GM12878 (cell line): ENCODE measurements at regions not wholly inside any gene's neighbourhood (a gene's known extent, or its start where the extent isn't known, plus 50 kb on each side); places are given as distances from the start of the nearest gene placed in this dataset.

Source experiments
- ATAC-seq: fragments of 200-7000 bp; cut with Tn5 transposase; 3 replicates; pipeline ENCODE4 v1.9.1; 2020; ENCODE audit warnings: mild to moderate bottlenecking, moderate library complexity
- BruUV-seq: library from RNA; stranded (reverse); fragments of 400-500 nt; replicated peaks from 2 replicates; lab custom pipeline; 2021; lab: Mats Ljungman, UMichigan
- CTCF ChIA-PET: fragments of 300-600 bp; sonication (Branson Sonifier 250); formaldehyde crosslinking; extraction: SDS; loops from one replicate; lab custom pipeline; 2021; ENCODE audit warnings: inconsistent platforms; lab: Yijun Ruan, JAX
- POLR2A ChIA-PET: fragments of 350-600 bp; formaldehyde crosslinking; extraction: SDS; loops from one replicate; lab custom pipeline; 2021; ENCODE audit warnings: inconsistent platforms; lab: Charles Lee
- RAD21 ChIA-PET: fragments of 300-600 bp; sonication (Branson Sonifier 250); formaldehyde crosslinking; loops from one replicate; lab custom pipeline; 2023; ENCODE audit warnings: antibody characterized with exemption; ENCODE audit not compliant: unreplicated experiment; lab: Charles Lee
- SMC1A ChIA-PET: fragments of 300-600 bp; sonication (Branson Sonifier 250); formaldehyde crosslinking; loops from one replicate; lab custom pipeline; 2023; ENCODE audit not compliant: unreplicated experiment, uncharacterized antibody; lab: Charles Lee
- DNase-seq: peaks from one replicate; pipeline ENCODE4 v3.0.0-alpha.2; 2011; ENCODE audit warnings: low read depth, low spot score
- FAIRE-seq: peaks from 3 replicates; lab custom pipeline; 2011; peaks lifted over from hg19 to GRCh38; lab: Jason Lieb, UNC
- H2AFZ ChIP-seq: 2 replicates; pipeline ENCODE4 v1.6.0; 2011; ENCODE audit warnings: low read depth, low read length, control low read depth; ENCODE audit not compliant: control insufficient read depth
- H3K27ac ChIP-seq: 2 replicates; pipeline ENCODE4 v1.5.1; 2011; ENCODE audit warnings: control low read depth; ENCODE audit not compliant: control insufficient read depth, insufficient read depth
- H3K27me3 ChIP-seq, 2 experiments: replicated peaks in 1 of 2; 2 replicates each; pipeline versions ENCODE4 v1.6.0 to v1.6.1; 2011; ENCODE audit warnings: low read length in 1 of 2; ENCODE audit not compliant: control insufficient read depth in 2 of 2, insufficient read depth in 2 of 2
- H3K36me3 ChIP-seq, 2 experiments: 2 replicates each; pipeline ENCODE4 v1.5.1; 2011; ENCODE audit warnings: low read length in 1 of 2; ENCODE audit not compliant: control insufficient read depth in 2 of 2, insufficient read depth in 2 of 2
- H3K4me1 ChIP-seq: 2 replicates; pipeline ENCODE4 v1.6.1; 2011; ENCODE audit warnings: mild to moderate bottlenecking, low read length, moderate library complexity, mixed read lengths; ENCODE audit not compliant: control insufficient read depth, insufficient read depth
- H3K4me2 ChIP-seq: 2 replicates; pipeline ENCODE4 v1.6.0; 2011; ENCODE audit warnings: control low read depth; ENCODE audit not compliant: control insufficient read depth, insufficient read depth
- H3K4me3 ChIP-seq: fragments of 200-600 bp; sonication (generic); 2 replicates; pipeline ENCODE4 v1.5.1; 2016
- H3K79me2 ChIP-seq: 2 replicates; pipeline ENCODE4 v1.6.0; 2011; ENCODE audit warnings: low read length; ENCODE audit not compliant: control insufficient read depth, insufficient read depth
- H3K9ac ChIP-seq: 2 replicates; pipeline ENCODE4 v1.8.0; 2011; ENCODE audit warnings: low read length, control low read depth, mixed read lengths; ENCODE audit not compliant: control insufficient read depth, insufficient read depth
- H3K9me3 ChIP-seq: replicated peaks from 3 replicates; pipeline ENCODE4 v1.5.1; 2011; ENCODE audit warnings: mild to moderate bottlenecking, low read length; ENCODE audit not compliant: control insufficient read depth, insufficient read depth
- H4K20me1 ChIP-seq: 2 replicates; pipeline ENCODE4 v1.6.0; 2011; ENCODE audit not compliant: control insufficient read depth, insufficient read depth
- ETV6 ChIP-seq, 2 experiments: fragments of 450-650 bp in 1 of 2; IDR thresholded peaks in 1 of 2; conservative IDR thresholded peaks in 1 of 2; 2 replicates each; pipeline ENCODE4 v1.6.1; 2014; ENCODE audit warnings: antibody characterized with exemption in 1 of 2, borderline replicate concordance in 1 of 2, low read depth in 1 of 2, mild to moderate bottlenecking in 1 of 2, moderate library complexity in 1 of 2
- TBL1XR1 ChIP-seq: IDR thresholded peaks from 2 replicates; pipeline ENCODE4 v1.6.1; 2012; ENCODE audit warnings: low read depth, low read length, improper control_type of control experiment
- ZSCAN29 ChIP-seq: fragments of 450-650 bp; IDR thresholded peaks from 2 replicates; pipeline ENCODE4 v1.6.1; 2017; ENCODE audit warnings: mild to moderate bottlenecking, moderate library complexity
- WGBS: methylation state at CpG from one replicate; pipeline ENCODE4 v1.1.6; 2016; ENCODE audit warnings: low lambda C conversion rate; ENCODE audit not compliant: insufficient replicate concordance, insufficient coverage; ENCODE audit errors: missing lambda C conversion rate; 5-methylcytosine and 5-hydroxymethylcytosine counted together
- in situ Hi-C: fragments of 300-500 bp; cut with MboI; formaldehyde crosslinking; loops from 9 replicates; pipeline ENCODE4 v1.14.3; 2018; ENCODE audit warnings: mixed read lengths
- intact Hi-C: fragments of 100-400 bp; cut with micrococcal nuclease; formaldehyde crosslinking; loops from one replicate; pipeline ENCODE4 v1.14.2; 2022; ENCODE audit not compliant: unreplicated experiment
- TF ChIP-seq, protein P1 (sequence below): fragments of 450-650 bp; IDR thresholded peaks from 2 replicates; pipeline ENCODE4 v1.6.1; 2017; ENCODE audit warnings: low read depth, mild to moderate bottlenecking, moderate library complexity

DNA sequence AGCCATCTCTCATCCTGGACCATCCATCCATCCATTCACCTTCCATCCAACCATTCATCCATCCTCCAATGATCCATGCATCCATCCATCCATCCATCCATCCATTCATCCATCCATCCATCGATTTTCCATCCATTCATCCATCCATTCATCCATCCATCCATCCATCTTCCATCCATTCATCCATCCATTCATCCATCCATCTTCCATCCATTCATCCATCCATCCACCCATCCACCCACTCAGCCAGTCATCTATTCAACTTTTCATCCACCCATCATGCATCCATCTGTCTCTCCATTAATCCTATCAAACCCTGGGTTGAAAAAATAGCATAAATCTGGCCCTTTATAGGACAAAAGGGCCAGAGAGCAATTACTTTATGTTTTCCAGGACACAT lies 158.3 kb upstream of the WSCD1 start:
- Histone ChIP-seq H3K27ac (no peak overlapping the region), H3K9me3 (no peaks in the 10 kb centered on the region), H2AFZ (no peak overlapping the region), H3K9ac (no peak overlapping the region), H3K4me2 (no peak overlapping the region), H4K20me1 (no peaks in the 10 kb centered on the region), H3K79me2 (no peaks in the 10 kb centered on the region), H3K4me3 (no peak overlapping the region), H3K27me3 (no peaks in the 10 kb centered on the region; a peak in 2 of 4 replicates), H3K36me3 (no peaks in the 10 kb centered on the region), H3K4me1 (no peaks in the 10 kb centered on the region)
- in situ Hi-C loops (no loop called here), intact Hi-C loops (no loop called here)
- ChIA-PET CTCF (no interaction called here), POLR2A (no interaction called here), RAD21 (no interaction called here), SMC1A (no interaction called here)
- FAIRE-seq (no peak), ATAC-seq (no peak), DNase-seq (no peak)
- no peak for TF ChIP-seq ETV6 (conservative IDR thresholded peaks at IDR 0.05 in 1 of 2, IDR thresholded peaks at IDR 0.05 in 1 of 2; ENCODE audit: borderline replicate concordance in 1 of 2, low read depth in 1 of 2)
- no CpG with 5 or more reads among the region's 1 CpG for WGBS
- BruUV-seq: no TSS peak

DNA sequence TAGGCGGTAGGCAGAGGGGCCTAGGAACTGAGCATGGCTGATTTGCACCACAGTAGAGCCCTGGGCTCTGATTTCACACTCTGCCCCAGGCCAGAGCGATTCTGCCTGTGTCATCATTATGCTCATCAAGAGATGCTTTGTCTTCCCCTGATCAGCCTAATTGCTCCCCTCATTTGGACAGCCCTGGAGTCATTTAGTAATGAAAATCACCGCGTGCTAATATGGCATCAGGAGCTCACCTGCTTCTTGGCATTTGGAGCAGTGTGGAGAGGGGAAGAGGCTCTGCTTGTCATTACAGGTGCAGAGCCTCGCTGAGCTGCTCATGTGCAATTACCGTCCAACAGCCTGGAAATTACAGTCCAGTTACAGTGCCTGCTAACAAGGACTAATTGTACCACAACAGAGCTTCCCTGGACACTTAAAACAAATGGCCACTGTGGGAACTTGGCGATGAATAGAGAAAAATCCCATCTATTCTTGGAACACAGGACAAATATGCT lies 157.1 kb upstream of the WSCD1 start:
- in situ Hi-C loops (no loop called here), intact Hi-C loops (no loop called here)
- no peak for ATAC-seq
- ChIA-PET RAD21 (no interaction called here), CTCF (no interaction called here), POLR2A (no interaction called here), SMC1A (no interaction called here)
- Histone ChIP-seq H3K9me3 (no peaks in the 10 kb centered on the region), H3K36me3 (no peaks in the 10 kb centered on the region), H3K79me2 (no peaks in the 10 kb centered on the region), H3K27ac (no peak overlapping the region), H3K9ac (no peak overlapping the region), H3K4me1 (no peaks in the 10 kb centered on the region), H3K4me3 (no peak overlapping the region), H2AFZ (no peak overlapping the region), H4K20me1 (no peaks in the 10 kb centered on the region), H3K27me3 (no peaks in the 10 kb centered on the region; a peak in 2 of 4 replicates), H3K4me2 (no peak overlapping the region)
- TF ChIP-seq, protein P1, sequence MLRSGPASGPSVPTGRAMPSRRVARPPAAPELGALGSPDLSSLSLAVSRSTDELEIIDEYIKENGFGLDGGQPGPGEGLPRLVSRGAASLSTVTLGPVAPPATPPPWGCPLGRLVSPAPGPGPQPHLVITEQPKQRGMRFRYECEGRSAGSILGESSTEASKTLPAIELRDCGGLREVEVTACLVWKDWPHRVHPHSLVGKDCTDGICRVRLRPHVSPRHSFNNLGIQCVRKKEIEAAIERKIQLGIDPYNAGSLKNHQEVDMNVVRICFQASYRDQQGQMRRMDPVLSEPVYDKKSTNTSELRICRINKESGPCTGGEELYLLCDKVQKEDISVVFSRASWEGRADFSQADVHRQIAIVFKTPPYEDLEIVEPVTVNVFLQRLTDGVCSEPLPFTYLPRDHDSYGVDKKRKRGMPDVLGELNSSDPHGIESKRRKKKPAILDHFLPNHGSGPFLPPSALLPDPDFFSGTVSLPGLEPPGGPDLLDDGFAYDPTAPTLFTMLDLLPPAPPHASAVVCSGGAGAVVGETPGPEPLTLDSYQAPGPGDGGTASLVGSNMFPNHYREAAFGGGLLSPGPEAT: no peak
- no peak for TF ChIP-seq ZSCAN29
- TF ChIP-seq TBL1XR1: no peak
- BruUV-seq: no TSS peak
- DNase-seq: no peak
- FAIRE-seq: no peak
- 15% methylated on average over 7 of the region's 7 CpGs for WGBS
